ENCODE measurements at regions not wholly inside any gene's neighbourhood (a gene's known extent, or its start where the extent isn't known, plus 50 kb on each side); places are given as distances from the start of the nearest gene placed in this dataset.

DNA sequence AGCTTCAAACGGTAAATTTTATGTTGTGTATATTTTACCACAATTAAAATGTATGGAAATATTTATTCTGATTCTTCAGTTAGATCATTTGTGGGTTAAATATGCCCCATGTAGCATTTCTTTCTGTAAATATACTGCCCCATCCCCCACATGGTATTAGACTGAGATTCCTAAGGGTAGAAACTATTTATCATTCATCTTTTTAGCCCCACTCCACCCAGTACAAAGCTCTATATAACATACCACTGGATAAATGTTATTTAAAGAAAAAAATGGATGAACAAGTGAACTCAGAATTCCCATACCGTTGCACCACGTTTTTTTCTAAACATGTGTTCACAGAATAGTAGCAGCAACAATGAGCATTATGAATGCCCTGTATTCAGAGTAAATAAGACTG, 234.0 kb upstream of the IRF2BP2 start:
- TF ChIP-seq POLR2A (IDR thresholded peaks at IDR 0.05; ENCODE audit: low read depth, low read length) (no peak), POLR2AphosphoS5 (IDR thresholded peaks at IDR 0.05; ENCODE audit: low read depth, low read length) (no peak), PAX5 (IDR thresholded peaks at IDR 0.05; ENCODE audit: insufficient read depth, low read length, severe bottlenecking) (no peak)
